HG03469 (cell line): ENCODE measurements at regions not wholly inside any gene's neighbourhood (a gene's known extent, or its start where the extent isn't known, plus 50 kb on each side); places are given as distances from the start of the nearest gene placed in this dataset.

Experiments used
- ATAC-seq: cut with Tn5 transposase; IDR thresholded peaks from one replicate; pipeline ENCODE4 v1.9.1; 2021; ENCODE audit warnings: mild to moderate bottlenecking, moderate library complexity, moderate number of reproducible peaks; ENCODE audit not compliant: unreplicated experiment

GRCh38 chr3:43783987-43784639, 93.4 kb downstream of the ABHD5 start:
- ATAC-seq: no peak

- ATAC-seq: no peak
These were observed 93.9 kb downstream of the ABHD5 start for GRCh38 chr3:43784640-43785011.

GRCh38 chr3:43785551-43785950, 94.8 kb downstream of the ABHD5 start:
- no peak for ATAC-seq

- no peak for ATAC-seq
These were observed 95.4 kb downstream of the ABHD5 start for GRCh38 chr3:43786102-43786501.

- no peak for ATAC-seq
These were observed 96.0 kb downstream of the ABHD5 start for GRCh38 chr3:43786526-43787305.

GRCh38 chr3:43787330-43787729, 96.6 kb downstream of the ABHD5 start:
- no peak for ATAC-seq

- ATAC-seq: no peak
These were observed 98.3 kb downstream of the ABHD5 start for GRCh38 chr3:43789028-43789427.

GRCh38 chr3:43790060-43790459, 99.3 kb downstream of the ABHD5 start:
- ATAC-seq: no peak

GRCh38 chr3:43790476-43790875, 99.7 kb downstream of the ABHD5 start:
- no peak for ATAC-seq

- ATAC-seq: no peak
These were observed 100.5 kb downstream of the ABHD5 start for GRCh38 chr3:43791246-43791645.

GRCh38 chr3:43792904-43793303, 102.2 kb downstream of the ABHD5 start:
- no peak for ATAC-seq

- no peak for ATAC-seq
These were observed 103.1 kb downstream of the ABHD5 start for GRCh38 chr3:43793648-43794372.

- ATAC-seq: no peak
These were observed 104.0 kb downstream of the ABHD5 start for GRCh38 chr3:43794776-43795175.

GRCh38 chr3:43795491-43795890, 104.8 kb downstream of the ABHD5 start:
- no peak for ATAC-seq

- ATAC-seq: no peak
These were observed 105.4 kb downstream of the ABHD5 start for GRCh38 chr3:43796041-43796596.

- no peak for ATAC-seq
These were observed 107.1 kb downstream of the ABHD5 start for GRCh38 chr3:43797794-43798193.

- ATAC-seq: no peak
These were observed 120.1 kb downstream of the ABHD5 start for GRCh38 chr3:43810797-43811196.

GRCh38 chr3:43814461-43814860, 123.7 kb downstream of the ABHD5 start:
- ATAC-seq: no peak

- ATAC-seq: no peak
These were observed 125.6 kb downstream of the ABHD5 start for GRCh38 chr3:43816372-43816771.

- no peak for ATAC-seq
These were observed 126.3 kb downstream of the ABHD5 start for GRCh38 chr3:43817064-43817463.

GRCh38 chr3:43817825-43818224, 127.1 kb downstream of the ABHD5 start:
- ATAC-seq: no peak

GRCh38 chr3:43818229-43818628, 127.5 kb downstream of the ABHD5 start:
- no peak for ATAC-seq
